LNCAP (cell line): ENCODE measurements at regions not wholly inside any gene's neighbourhood (a gene's known extent, or its start where the extent isn't known, plus 50 kb on each side); places are given as distances from the start of the nearest gene placed in this dataset.

Experiments
- CTCF ChIP-seq: fragments of 450-650 bp; IDR thresholded peaks from 2 replicates; pipeline ENCODE4 v1.5.1; 2017; ENCODE audit warnings: mild to moderate bottlenecking

GRCh38 chr15:77738038-77738370 lies 105.3 kb upstream of the LINGO1 start:
- TF ChIP-seq CTCF, result no peak

DNA sequence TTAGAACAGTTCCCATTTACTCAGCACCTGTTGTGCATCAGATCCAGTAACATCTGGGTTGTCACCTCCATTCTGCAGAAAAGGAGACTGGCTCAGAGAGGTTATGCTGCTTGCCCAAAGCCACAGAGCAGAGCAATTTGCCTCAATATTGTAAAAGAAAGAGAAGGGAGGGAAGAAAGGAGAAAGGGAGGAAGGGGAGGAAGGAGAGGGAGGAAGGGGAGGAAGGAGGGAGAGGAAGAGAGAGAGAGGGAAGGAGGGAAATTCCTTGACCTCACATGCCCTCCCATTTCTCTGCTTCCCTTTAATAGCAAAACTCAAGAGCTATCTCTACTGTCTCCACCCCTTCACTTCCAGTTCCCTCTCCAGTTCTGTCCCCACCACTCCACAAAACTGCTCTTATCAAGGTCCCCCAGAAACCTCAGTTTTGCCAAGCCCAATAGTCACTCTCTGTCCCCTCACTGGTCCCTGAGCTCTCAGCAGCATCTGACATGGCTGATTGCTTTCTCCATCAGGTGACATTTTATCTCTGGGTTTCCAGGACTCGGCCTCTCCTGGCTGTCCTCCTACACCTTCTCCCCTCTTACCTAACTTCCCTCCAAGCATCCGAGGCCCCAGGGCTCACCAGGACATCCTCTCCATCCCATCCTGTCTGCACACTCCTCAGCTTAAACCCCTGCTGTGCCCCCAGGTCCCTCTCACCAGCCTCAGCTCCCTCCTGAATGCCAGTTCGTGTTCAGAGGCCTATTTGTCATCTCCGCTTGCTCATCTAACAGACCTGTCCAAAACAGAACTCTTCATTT lies 104.7 kb upstream of the LINGO1 start:
- no peak for TF ChIP-seq CTCF

DNA sequence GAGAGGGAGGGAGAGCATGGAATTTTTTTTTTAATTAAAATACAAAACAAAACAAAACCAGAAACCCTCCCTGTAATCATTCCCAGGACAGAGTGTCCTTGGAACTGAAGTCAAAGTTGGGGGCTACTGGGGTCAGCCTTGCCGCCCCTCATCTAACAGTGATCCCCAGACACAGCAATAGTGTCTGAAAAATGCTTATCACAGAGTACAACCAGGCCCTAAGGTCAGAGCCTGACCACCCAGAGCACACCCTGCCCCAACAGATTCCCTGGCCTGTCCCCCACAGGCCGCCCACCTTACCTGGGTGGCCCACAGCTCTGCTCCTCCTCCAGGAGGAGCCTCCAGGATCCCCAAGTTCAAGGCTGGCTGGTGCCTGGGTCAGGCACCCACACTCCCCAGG lies 101.6 kb upstream of the LINGO1 start:
- TF ChIP-seq CTCF, result no peak

DNA sequence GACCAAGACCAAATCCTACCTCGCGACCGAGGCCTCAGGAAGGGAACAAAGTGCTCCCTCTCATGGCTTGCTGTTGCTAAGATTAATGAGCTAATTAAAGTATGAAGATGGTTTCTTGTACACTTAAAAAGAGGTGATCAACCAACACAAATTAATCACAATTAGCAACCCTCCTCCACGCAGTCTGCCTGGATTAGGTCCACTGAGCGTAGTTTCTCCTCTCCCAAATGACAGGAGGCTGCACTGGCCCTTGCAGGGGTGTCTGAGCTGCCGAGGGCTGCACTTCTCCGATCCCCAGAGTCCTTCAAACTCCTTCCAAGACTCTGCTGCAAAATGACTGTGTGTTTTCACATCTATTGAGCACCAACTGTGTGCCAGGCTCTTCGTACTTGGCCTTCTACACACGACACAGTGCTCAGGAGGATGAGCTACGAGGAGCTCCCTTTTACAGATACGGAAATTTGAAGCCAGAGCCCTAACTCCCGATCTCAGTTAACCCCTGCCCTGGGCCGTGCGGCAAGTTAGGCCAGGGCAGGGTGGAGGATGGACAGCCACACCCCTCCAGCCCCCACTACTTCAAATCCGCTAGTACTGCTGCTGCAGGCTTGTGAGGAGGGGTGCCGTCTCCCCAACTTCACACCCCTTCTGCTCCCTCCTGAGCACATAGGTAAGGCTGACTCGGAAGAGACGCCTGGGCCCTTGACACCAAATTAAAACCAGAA lies 101.0 kb upstream of the LINGO1 start:
- TF ChIP-seq CTCF, result no peak

- TF ChIP-seq CTCF, result no peak
Observed at GRCh38 chr15:77732514-77733335, 100.0 kb upstream of the LINGO1 start.

GRCh38 chr15:77731945-77732344 lies 99.2 kb upstream of the LINGO1 start:
- TF ChIP-seq CTCF, result no peak

GRCh38 chr15:77731067-77731466 lies 98.4 kb upstream of the LINGO1 start:
- TF ChIP-seq CTCF, result no peak
